HepG2 (cell line): ENCODE measurements at regions not wholly inside any gene's neighbourhood (a gene's known extent, or its start where the extent isn't known, plus 50 kb on each side); places are given as distances from the start of the nearest gene placed in this dataset.

Experiments used
- AHDC1 ChIP-seq: sonication (generic); formaldehyde crosslinking; IDR thresholded peaks from 2 replicates; pipeline ENCODE4 v1.5.1; 2020; ENCODE audit warnings: mild to moderate bottlenecking, missing genetic modification reagents, borderline replicate concordance
- CTCF ChIP-seq: sonication (generic); formaldehyde crosslinking; IDR thresholded peaks from 2 replicates; pipeline ENCODE4 v1.5.0; 2020; ENCODE audit warnings: mild to moderate bottlenecking, missing genetic modification reagents, moderate library complexity
- E2F5 ChIP-seq: sonication (generic); formaldehyde crosslinking; conservative IDR thresholded peaks from 2 replicates; pipeline ENCODE4 v1.4.0; 2020; ENCODE audit warnings: missing genetic modification reagents
- EP300 ChIP-seq, 3 experiments: sonication (generic) in 1 of 3; formaldehyde crosslinking in 1 of 3; IDR thresholded peaks; 2 replicates each; pipeline versions ENCODE4 v1.5.1 to v1.6.1; 2011 to 2020; ENCODE audit warnings: low read depth in 2 of 3, low read length in 2 of 3, borderline replicate concordance in 1 of 3, improper control_type of control experiment in 1 of 3, mild to moderate bottlenecking in 1 of 3, missing genetic modification reagents in 1 of 3, moderate library complexity in 1 of 3
- IKZF5 ChIP-seq: IDR thresholded peaks from 2 replicates; pipeline ENCODE4 v1.6.1; 2018; ENCODE audit warnings: missing genetic modification reagents, mild to moderate bottlenecking, missing compliant biosample characterization
- KLF11 ChIP-seq: IDR thresholded peaks from 2 replicates; pipeline ENCODE4 v1.6.1; 2016; ENCODE audit warnings: missing compliant biosample characterization
- SNRNP70 ChIP-seq: fragments of 200-400 bp; formaldehyde crosslinking; IDR thresholded peaks from 2 replicates; pipeline ENCODE4 v1.6.1; 2017; ENCODE audit warnings: mild to moderate bottlenecking, low read depth, low read length, moderate library complexity
- THRA ChIP-seq: sonication (generic); formaldehyde crosslinking; IDR thresholded peaks from 2 replicates; pipeline ENCODE4 v1.4.0; 2020; ENCODE audit warnings: missing genetic modification reagents, borderline replicate concordance
- ZNF550 ChIP-seq: sonication (generic); formaldehyde crosslinking; IDR thresholded peaks from 2 replicates; pipeline ENCODE4 v1.4.0; 2020; ENCODE audit warnings: mild to moderate bottlenecking, missing genetic modification reagents, borderline replicate concordance
- ZNF660 ChIP-seq: sonication (generic); formaldehyde crosslinking; IDR thresholded peaks from 2 replicates; pipeline ENCODE4 v1.5.1; 2020; ENCODE audit warnings: mild to moderate bottlenecking, low read depth, missing genetic modification reagents, borderline replicate concordance
- ZNF839 ChIP-seq: sonication (generic); formaldehyde crosslinking; IDR thresholded peaks from 2 replicates; pipeline ENCODE4 v1.4.0; 2020; ENCODE audit warnings: missing genetic modification reagents, mild to moderate bottlenecking, borderline replicate concordance
- ZSCAN25 ChIP-seq: sonication (generic); formaldehyde crosslinking; IDR thresholded peaks from 2 replicates; pipeline ENCODE4 v1.8.0; 2022; ENCODE audit warnings: mild to moderate bottlenecking, missing genetic modification reagents

- no peak for TF ChIP-seq AHDC1
- no peak for TF ChIP-seq EP300 (IDR thresholded peaks at IDR 0.05; ENCODE audit: low read depth in 2 of 2, low read length in 2 of 2)
- TF ChIP-seq EP300 (CRISPR knock-in tag; IDR thresholded peaks at IDR 0.05; ENCODE audit: borderline replicate concordance): no peak
- TF ChIP-seq CTCF: no peak
- TF ChIP-seq E2F5 (CRISPR knock-in tag): no peak
- TF ChIP-seq KLF11 (CRISPR knock-in tag): no peak
- no peak for TF ChIP-seq ZSCAN25 (CRISPR knock-in tag)
- no peak for TF ChIP-seq SNRNP70
- no peak for TF ChIP-seq THRA (CRISPR knock-in tag)
- TF ChIP-seq ZNF550 (CRISPR knock-in tag): no peak
- no peak for TF ChIP-seq ZNF660 (CRISPR knock-in tag)
- TF ChIP-seq ZNF839 (CRISPR knock-in tag): no peak
- no peak for TF ChIP-seq IKZF5
Measured at GRCh38 chrX:140157143-140157542, 191.8 kb upstream of the CXorf66 start.
